ENCODE measurements at regions not wholly inside any gene's neighbourhood (a gene's known extent, or its start where the extent isn't known, plus 50 kb on each side); places are given as distances from the start of the nearest gene placed in this dataset.

- TF ChIP-seq CTCF (IDR thresholded peaks at IDR 0.05; ENCODE audit: control extremely low read depth in 1 of 3, insufficient read depth in 1 of 3, low read depth in 1 of 3, low read length in 3 of 3), result no peak
- TF ChIP-seq POLR2A (IDR thresholded peaks at IDR 0.05; ENCODE audit: control extremely low read depth in 1 of 2, low read depth in 2 of 2, low read length in 2 of 2), result no peak
These were observed 248.1 kb upstream of the OBI1 start for GRCh38 chr13:78907006-78907405.

Data from H1 (cell line).